Breast epithelium (tissue), 3 donors: ENCODE measurements at regions not wholly inside any gene's neighbourhood (a gene's known extent, or its start where the extent isn't known, plus 50 kb on each side); places are given as distances from the start of the nearest gene placed in this dataset.

Experiments
- POLR2A ChIP-seq: fragments of 450-650 bp; IDR thresholded peaks from one replicate; pipeline ENCODE4 v1.6.1; 2016; ENCODE audit warnings: antibody characterized with exemption, mild to moderate bottlenecking, moderate library complexity
- TF ChIP-seq, protein P1 (sequence below), 3 donors: fragments of 450-650 bp; IDR thresholded peaks; one replicate each; pipeline ENCODE4 v1.5.1; 2016 to 2017; ENCODE audit warnings: antibody characterized with exemption in 3 of 3, mild to moderate bottlenecking in 3 of 3, moderate library complexity in 3 of 3

DNA sequence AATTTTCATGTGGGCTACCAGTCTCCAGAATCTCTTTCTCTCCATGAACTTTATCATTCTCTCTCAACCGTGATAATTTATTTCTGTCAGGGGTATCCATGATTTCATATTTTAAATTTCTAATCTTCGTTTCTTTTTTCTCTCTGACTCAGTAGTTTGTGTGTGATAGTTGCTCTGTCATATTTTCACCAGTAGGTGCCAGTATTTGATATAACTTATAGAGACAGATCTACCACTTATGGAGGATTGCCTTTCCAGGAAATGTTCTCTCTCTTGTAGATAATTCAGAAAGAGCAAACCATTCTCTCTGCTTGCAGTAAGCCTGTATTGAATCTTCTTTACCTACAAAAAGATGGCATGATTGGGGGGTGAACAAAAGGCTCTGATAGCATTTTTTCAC lies 79.3 kb upstream of the DYNLT3 start:
- TF ChIP-seq, protein P1, sequence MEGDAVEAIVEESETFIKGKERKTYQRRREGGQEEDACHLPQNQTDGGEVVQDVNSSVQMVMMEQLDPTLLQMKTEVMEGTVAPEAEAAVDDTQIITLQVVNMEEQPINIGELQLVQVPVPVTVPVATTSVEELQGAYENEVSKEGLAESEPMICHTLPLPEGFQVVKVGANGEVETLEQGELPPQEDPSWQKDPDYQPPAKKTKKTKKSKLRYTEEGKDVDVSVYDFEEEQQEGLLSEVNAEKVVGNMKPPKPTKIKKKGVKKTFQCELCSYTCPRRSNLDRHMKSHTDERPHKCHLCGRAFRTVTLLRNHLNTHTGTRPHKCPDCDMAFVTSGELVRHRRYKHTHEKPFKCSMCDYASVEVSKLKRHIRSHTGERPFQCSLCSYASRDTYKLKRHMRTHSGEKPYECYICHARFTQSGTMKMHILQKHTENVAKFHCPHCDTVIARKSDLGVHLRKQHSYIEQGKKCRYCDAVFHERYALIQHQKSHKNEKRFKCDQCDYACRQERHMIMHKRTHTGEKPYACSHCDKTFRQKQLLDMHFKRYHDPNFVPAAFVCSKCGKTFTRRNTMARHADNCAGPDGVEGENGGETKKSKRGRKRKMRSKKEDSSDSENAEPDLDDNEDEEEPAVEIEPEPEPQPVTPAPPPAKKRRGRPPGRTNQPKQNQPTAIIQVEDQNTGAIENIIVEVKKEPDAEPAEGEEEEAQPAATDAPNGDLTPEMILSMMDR (IDR thresholded peaks at IDR 0.05): peak; percentile 20 to 57 (median 46)
- TF ChIP-seq POLR2A: no peak
